NCI-H526 treated with DMSO at 0.1 percent for 48 hours (cell line): ENCODE measurements at regions not wholly inside any gene's neighbourhood (a gene's known extent, or its start where the extent isn't known, plus 50 kb on each side); places are given as distances from the start of the nearest gene placed in this dataset.

Experiments
- DNase-seq: peaks from one replicate; lab custom pipeline; 2025; lab: John Stamatoyannopoulos, UW

GRCh38 chr3:25292036-25292435, 136.0 kb upstream of the RARB start:
- no peak for DNase-seq

GRCh38 chr3:25292595-25292994, 135.5 kb upstream of the RARB start:
- no peak for DNase-seq

- no peak for DNase-seq
Observed at GRCh38 chr3:25293736-25294135, 134.3 kb upstream of the RARB start.

GRCh38 chr3:25294169-25294805, 133.8 kb upstream of the RARB start:
- no peak for DNase-seq

GRCh38 chr3:25297667-25298585, 130.1 kb upstream of the RARB start:
- DNase-seq, result peak; percentile 58

- DNase-seq, result no peak
Observed at GRCh38 chr3:25300141-25300540, 127.9 kb upstream of the RARB start.

- DNase-seq, result no peak
Observed at GRCh38 chr3:25304916-25305315, 123.1 kb upstream of the RARB start.

- no peak for DNase-seq
Observed at GRCh38 chr3:25306066-25306465, 122.0 kb upstream of the RARB start.

- no peak for DNase-seq
Observed at GRCh38 chr3:25306705-25307104, 121.4 kb upstream of the RARB start.

GRCh38 chr3:25313286-25313685, 114.8 kb upstream of the RARB start:
- DNase-seq, result no peak

GRCh38 chr3:25324954-25325655, 103.0 kb upstream of the RARB start:
- DNase-seq, result no peak

GRCh38 chr3:25335356-25335755, 92.7 kb upstream of the RARB start:
- DNase-seq, result no peak

GRCh38 chr3:25338158-25338725, 89.8 kb upstream of the RARB start:
- no peak for DNase-seq

- no peak for DNase-seq
Observed at GRCh38 chr3:25339225-25339624, 88.8 kb upstream of the RARB start.

- DNase-seq, result no peak
Observed at GRCh38 chr3:25344670-25345069, 83.4 kb upstream of the RARB start.

GRCh38 chr3:25349095-25349494, 79.0 kb upstream of the RARB start:
- DNase-seq, result no peak

- no peak for DNase-seq
Observed at GRCh38 chr3:25349828-25350724, 78.0 kb upstream of the RARB start.

GRCh38 chr3:25350725-25351114, 77.3 kb upstream of the RARB start:
- DNase-seq, result no peak

- DNase-seq, result no peak
Observed at GRCh38 chr3:25354071-25354470, 74.0 kb upstream of the RARB start.

GRCh38 chr3:25355034-25355885, 72.8 kb upstream of the RARB start:
- no peak for DNase-seq

GRCh38 chr3:25355998-25356397, 72.1 kb upstream of the RARB start:
- DNase-seq, result no peak
